Tibial nerve (tissue), 4 donors: ENCODE measurements at regions not wholly inside any gene's neighbourhood (a gene's known extent, or its start where the extent isn't known, plus 50 kb on each side); places are given as distances from the start of the nearest gene placed in this dataset.

Experiments used
- EP300 ChIP-seq, 2 donors: sonication (generic); formaldehyde crosslinking; IDR thresholded peaks; one replicate each; pipeline ENCODE4 v1.6.1; 2017; ENCODE audit warnings: antibody characterized with exemption in 2 of 2, mild to moderate bottlenecking in 1 of 2
- POLR2A ChIP-seq, 2 donors: fragments of 450-650 bp; IDR thresholded peaks; one replicate each; pipeline ENCODE4 v1.6.1; 2017; ENCODE audit warnings: antibody characterized with exemption in 2 of 2, mild to moderate bottlenecking in 2 of 2, moderate library complexity in 2 of 2
- TF ChIP-seq, protein P1 (sequence below), 5 experiments: fragments of 200-600 bp in 3 of 5; fragments of 450-650 bp in 2 of 5; sonication (generic) in 3 of 5; IDR thresholded peaks; one replicate each; pipeline ENCODE4 v1.5.1; 2016 to 2019; ENCODE audit warnings: antibody characterized with exemption in 5 of 5, mild to moderate bottlenecking in 3 of 5, moderate library complexity in 2 of 5

- TF ChIP-seq, protein P1, sequence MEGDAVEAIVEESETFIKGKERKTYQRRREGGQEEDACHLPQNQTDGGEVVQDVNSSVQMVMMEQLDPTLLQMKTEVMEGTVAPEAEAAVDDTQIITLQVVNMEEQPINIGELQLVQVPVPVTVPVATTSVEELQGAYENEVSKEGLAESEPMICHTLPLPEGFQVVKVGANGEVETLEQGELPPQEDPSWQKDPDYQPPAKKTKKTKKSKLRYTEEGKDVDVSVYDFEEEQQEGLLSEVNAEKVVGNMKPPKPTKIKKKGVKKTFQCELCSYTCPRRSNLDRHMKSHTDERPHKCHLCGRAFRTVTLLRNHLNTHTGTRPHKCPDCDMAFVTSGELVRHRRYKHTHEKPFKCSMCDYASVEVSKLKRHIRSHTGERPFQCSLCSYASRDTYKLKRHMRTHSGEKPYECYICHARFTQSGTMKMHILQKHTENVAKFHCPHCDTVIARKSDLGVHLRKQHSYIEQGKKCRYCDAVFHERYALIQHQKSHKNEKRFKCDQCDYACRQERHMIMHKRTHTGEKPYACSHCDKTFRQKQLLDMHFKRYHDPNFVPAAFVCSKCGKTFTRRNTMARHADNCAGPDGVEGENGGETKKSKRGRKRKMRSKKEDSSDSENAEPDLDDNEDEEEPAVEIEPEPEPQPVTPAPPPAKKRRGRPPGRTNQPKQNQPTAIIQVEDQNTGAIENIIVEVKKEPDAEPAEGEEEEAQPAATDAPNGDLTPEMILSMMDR (IDR thresholded peaks at IDR 0.05) = no peak
- TF ChIP-seq POLR2A (IDR thresholded peaks at IDR 0.05) (no peak), EP300 (IDR thresholded peaks at IDR 0.05) (no peak)
These were observed 1196.7 kb downstream of the EFNB2 start for GRCh38 chr13:105338773-105339172.
